HFFc6 (cell line): ENCODE measurements at regions not wholly inside any gene's neighbourhood (a gene's known extent, or its start where the extent isn't known, plus 50 kb on each side); places are given as distances from the start of the nearest gene placed in this dataset.

Experiments used
- DNase-seq: peaks from one replicate; pipeline ENCODE4 v3.0.0-alpha.2; 2018
- H3K27ac Mint-ChIP-seq: 2 replicates; pipeline ENCODE4 v1.8.0; 2020; ENCODE audit warnings: mild to moderate bottlenecking, mixed read lengths
- H3K27me3 Mint-ChIP-seq: 2 replicates; pipeline ENCODE4 v1.8.0; 2021; ENCODE audit warnings: mild to moderate bottlenecking, moderate library complexity, mixed read lengths; ENCODE audit not compliant: insufficient read depth
- H3K36me3 Mint-ChIP-seq: 2 replicates; pipeline ENCODE4 v1.8.0; 2021; ENCODE audit warnings: low read depth, mixed read lengths
- H3K4me1 Mint-ChIP-seq: 2 replicates; pipeline ENCODE4 v1.8.0; 2020; ENCODE audit warnings: low read depth, mixed read lengths
- H3K4me3 Mint-ChIP-seq: 2 replicates; pipeline ENCODE4 v1.8.0; 2020; ENCODE audit warnings: mild to moderate bottlenecking, moderate library complexity, mixed read lengths
- H3K9me3 Mint-ChIP-seq: 2 replicates; pipeline ENCODE4 v1.8.0; 2020; ENCODE audit warnings: mild to moderate bottlenecking, mixed read lengths
- CTCF ChIP-seq: fragments of 200-600 bp; sonication (generic); IDR thresholded peaks from 2 replicates; pipeline ENCODE4 v1.5.0; 2021; ENCODE audit warnings: antibody characterized with exemption, mild to moderate bottlenecking

GRCh38 chr1:232290570-232290969, 339.4 kb downstream of the SIPA1L2 start:
- Mint-ChIP-seq H3K27me3 (no peaks in the 10 kb centered on the region; the same call in 1 of the 2 replicates), H3K27ac (no peak overlapping the region), H3K4me3 (no peak overlapping the region), H3K4me1 (no peaks in the 10 kb centered on the region), H3K9me3 (peaks cover 43% of the 10 kb centered on the region), H3K36me3 (no peaks in the 10 kb centered on the region)
- no peak for DNase-seq
- TF ChIP-seq CTCF, result no peak

DNA sequence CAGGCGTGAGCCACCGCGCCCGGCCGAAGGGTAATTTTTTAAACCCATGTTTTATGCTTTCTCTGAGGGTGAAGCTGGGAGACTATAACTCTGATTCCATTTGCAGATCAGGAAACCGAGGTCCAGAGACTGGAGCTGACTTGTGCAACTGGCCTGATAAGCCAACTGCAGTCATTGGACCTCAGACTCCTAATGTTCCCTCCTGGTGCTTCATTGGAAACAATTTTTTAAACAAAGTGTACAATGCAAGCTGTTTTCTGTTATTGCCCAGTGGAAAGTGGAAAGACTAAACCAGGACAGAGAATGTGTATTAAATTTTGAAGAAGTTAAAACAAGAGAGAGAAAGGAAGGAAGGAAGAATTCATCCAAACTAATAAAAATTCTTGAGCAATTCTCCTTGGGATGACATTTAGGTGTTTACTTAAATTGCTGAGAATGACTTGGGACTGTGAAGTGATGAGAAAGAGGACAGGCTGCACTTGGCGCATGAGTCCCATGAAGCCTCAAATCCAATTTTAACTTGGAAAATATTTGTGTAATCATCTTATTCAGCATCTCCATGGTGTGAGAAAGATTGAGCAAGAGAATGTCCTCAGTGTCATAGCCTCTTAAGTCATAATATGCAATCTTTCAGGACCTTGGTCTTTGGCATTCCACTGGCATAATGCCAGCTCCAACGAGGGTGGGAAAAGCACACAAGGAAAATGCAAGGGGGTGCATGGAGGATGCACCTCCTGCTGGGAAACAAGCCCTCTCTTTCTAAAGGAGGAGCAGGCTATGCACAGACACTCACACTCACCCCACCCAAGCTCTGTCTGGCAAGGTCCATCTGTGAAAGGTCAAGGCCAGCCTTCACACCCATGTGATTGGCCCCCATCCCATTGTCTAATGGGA, 342.0 kb downstream of the SIPA1L2 start:
- H3K27me3 Mint-ChIP-seq, result peaks cover 2% of the 10 kb centered on the region

GRCh38 chr1:232285138-232285537, 344.8 kb downstream of the SIPA1L2 start:
- Mint-ChIP-seq H3K36me3 (no peaks in the 10 kb centered on the region; the same call in 1 of the 2 replicates), H3K4me3 (no peak overlapping the region), H3K4me1 (no peaks in the 10 kb centered on the region), H3K27me3 (peaks cover 2% of the 10 kb centered on the region), H3K27ac (no peak overlapping the region), H3K9me3 (peaks cover 41% of the 10 kb centered on the region)
- no peak for DNase-seq
- TF ChIP-seq CTCF, result no peak

More for the DNA sequence above, 342.0 kb downstream of the SIPA1L2 start:
- Mint-ChIP-seq H3K9me3 (peaks cover 36% of the 10 kb centered on the region), H3K36me3 (no peaks in the 10 kb centered on the region), H3K27ac (no peak overlapping the region), H3K4me3 (no peak overlapping the region), H3K4me1 (no peaks in the 10 kb centered on the region)
- no peak for DNase-seq
- no peak for TF ChIP-seq CTCF

DNA sequence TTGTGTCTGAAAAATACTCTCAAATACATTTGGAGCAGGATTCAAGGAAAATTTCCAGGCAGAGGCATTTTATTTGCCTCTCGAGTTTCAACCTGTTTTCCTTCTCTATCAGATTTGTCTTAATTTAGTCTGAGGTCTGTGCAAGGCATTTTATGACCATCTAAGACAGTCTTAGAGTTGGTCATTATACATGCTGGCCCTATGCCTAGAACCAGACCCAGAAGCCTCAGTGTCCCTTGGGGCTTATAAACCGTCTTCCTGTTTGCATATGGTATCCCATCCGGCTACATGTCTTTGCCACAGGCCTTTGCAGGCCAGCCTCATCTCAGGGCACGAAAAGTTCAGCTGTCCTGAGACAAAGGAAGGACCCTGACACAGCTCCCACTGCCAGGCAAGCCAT, 346.1 kb downstream of the SIPA1L2 start:
- TF ChIP-seq CTCF, result no peak
- H3K27ac Mint-ChIP-seq, result no peak overlapping the region
- no peaks in the 10 kb centered on the region for H3K4me1 Mint-ChIP-seq
- no peak for DNase-seq
- peaks cover 2% of the 10 kb centered on the region for H3K27me3 Mint-ChIP-seq
- H3K9me3 Mint-ChIP-seq, result peaks cover 49% of the 10 kb centered on the region
- no peak overlapping the region for H3K4me3 Mint-ChIP-seq
- H3K36me3 Mint-ChIP-seq, result no peaks in the 10 kb centered on the region; the same call in 1 of the 2 replicates

DNA sequence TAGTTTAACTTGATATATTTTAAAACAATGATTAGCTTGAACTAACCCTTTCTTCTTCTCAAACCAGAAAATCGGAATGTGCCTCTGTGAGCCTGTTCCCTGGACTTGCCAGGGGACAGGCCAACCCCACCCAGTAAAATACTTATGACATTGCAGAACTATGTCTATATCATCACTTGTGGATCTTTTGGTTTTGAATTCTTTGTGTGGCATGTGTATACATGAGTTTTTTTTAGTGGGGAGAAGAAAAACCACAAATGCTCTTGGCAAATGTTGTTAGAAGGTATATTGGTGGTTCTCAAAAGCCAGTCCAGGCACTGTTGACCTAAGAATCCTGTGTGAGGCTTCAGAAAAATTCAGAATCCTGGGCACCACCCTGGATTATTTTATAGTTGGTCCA, 347.4 kb downstream of the SIPA1L2 start:
- Mint-ChIP-seq H3K27me3 (peaks cover 2% of the 10 kb centered on the region), H3K27ac (no peak overlapping the region), H3K4me1 (no peaks in the 10 kb centered on the region), H3K9me3 (peaks cover 56% of the 10 kb centered on the region), H3K4me3 (no peak overlapping the region), H3K36me3 (no peaks in the 10 kb centered on the region; the same call in 1 of the 2 replicates)
- no peak for DNase-seq
- TF ChIP-seq CTCF, result no peak
